Choroid plexus epithelial cell (primary cell): ENCODE measurements at regions not wholly inside any gene's neighbourhood (a gene's known extent, or its start where the extent isn't known, plus 50 kb on each side); places are given as distances from the start of the nearest gene placed in this dataset.

Experiments used
- DNase-seq: peaks from one replicate; pipeline ENCODE4 v3.0.0-alpha.2; 2010; ENCODE audit warnings: low read depth
- H3K4me3 ChIP-seq: 2 replicates; pipeline ENCODE4 v1.5.1; 2011; ENCODE audit warnings: low read depth, mild to moderate bottlenecking, control low read depth, low read length, moderate library complexity
- CTCF ChIP-seq: conservative IDR thresholded peaks from 2 replicates; pipeline ENCODE4 v1.5.1; 2011; ENCODE audit warnings: low read depth, mild to moderate bottlenecking, control low read depth, inconsistent platforms, low read length, moderate library complexity

GRCh38 chr14:89017417-89017816 lies 193.0 kb downstream of the TTC8 start:
- no peak overlapping the region for H3K4me3 ChIP-seq
- DNase-seq = no peak
- no peak for TF ChIP-seq CTCF

GRCh38 chr14:89022274-89022673 lies 197.8 kb downstream of the TTC8 start:
- TF ChIP-seq CTCF = no peak
- DNase-seq = no peak
- no peak overlapping the region for H3K4me3 ChIP-seq

- no peak overlapping the region for H3K4me3 ChIP-seq
- no peak for DNase-seq
- no peak for TF ChIP-seq CTCF
Measured at GRCh38 chr14:89024691-89025090, 200.2 kb downstream of the TTC8 start.

GRCh38 chr14:89025561-89026236 lies 201.2 kb downstream of the TTC8 start:
- no peak for DNase-seq
- H3K4me3 ChIP-seq = no peak overlapping the region
- no peak for TF ChIP-seq CTCF

- peak; percentile 52 for TF ChIP-seq CTCF
- peak; percentile 42 for DNase-seq
- peak overlapping the region; percentile 70 for H3K4me3 ChIP-seq
Measured at GRCh38 chr14:89027097-89027740, 202.8 kb downstream of the TTC8 start.

- DNase-seq = no peak
- TF ChIP-seq CTCF = no peak
- H3K4me3 ChIP-seq = no peak overlapping the region
Measured at GRCh38 chr14:89028462-89029134, 204.1 kb downstream of the TTC8 start.
